NCI-H146 treated with DMSO at 0.1 percent for 48 hours (cell line): ENCODE measurements at regions not wholly inside any gene's neighbourhood (a gene's known extent, or its start where the extent isn't known, plus 50 kb on each side); places are given as distances from the start of the nearest gene placed in this dataset.
A peak's percentile ranks its signal among the peaks of the same experiment; 100 is the strongest.

ENCODE experiments used
- DNase-seq: peaks from one replicate; lab custom pipeline; 2025; ENCODE audit not compliant: unreplicated experiment; lab: John Stamatoyannopoulos, UW

DNA sequence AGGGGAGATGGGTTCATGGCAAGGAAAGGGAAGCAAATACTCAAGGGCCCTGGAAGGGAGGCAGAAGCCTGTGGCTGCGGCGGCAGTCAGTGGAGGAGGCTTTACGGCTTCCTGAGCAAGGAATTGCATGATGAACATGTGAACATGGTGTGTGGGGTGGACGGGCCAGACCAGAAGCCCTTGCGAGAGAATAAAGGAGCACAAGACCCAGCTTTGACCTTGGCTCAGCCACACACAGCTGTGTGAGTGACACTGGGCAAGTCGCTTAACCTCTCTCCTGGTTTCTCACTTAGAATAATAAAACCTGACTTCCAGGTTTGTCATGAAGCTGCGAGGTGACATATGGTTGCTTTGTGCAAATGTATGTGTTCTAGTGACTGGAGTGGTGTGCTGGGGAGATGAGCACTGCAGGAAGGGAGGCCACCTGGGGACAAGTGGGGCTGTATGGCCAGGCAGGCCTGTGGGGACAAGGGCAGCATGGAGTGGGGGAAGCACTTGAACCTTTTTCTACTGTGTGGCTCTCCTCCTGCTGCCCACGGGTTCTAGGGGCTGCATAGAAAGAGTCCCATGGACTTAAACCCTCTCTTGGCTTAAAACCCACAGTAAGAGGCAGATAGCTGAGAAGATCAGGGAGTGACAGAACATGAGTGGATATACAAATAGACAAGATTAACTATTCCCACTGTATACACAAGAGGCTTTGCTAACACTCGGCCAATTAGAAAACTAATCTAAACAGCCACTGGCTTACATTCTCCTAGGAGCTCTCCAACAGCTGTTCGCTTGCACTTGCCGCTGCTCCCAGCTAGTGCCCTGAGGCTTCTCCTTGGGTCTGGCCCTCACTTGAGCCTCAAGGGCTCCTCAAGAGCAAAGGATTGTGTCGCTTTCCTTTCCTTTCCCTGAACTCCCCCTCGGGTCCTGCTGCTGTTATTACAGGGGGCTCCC is 67.3 kb upstream of the CDON start:
- peak; percentile 10 for DNase-seq

DNA sequence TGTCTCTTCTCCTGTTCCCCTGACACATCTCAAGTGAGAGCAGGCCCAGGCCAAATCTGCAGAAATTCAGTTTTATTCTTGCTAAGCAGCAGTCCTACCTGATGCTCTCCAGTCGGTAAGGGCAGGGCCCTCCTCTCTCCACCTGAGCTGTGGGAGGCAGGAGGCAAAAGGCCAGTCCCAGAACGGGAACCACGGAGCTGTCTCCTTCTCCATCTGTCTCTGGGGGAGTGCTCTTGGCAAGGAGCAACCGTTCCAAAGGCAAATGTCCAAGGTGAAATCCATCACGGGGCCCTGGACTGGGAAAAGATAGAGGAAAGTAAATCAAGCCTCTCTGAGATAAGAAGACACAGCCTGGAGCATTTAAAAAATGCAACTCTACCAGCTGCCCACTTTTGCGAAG is 65.2 kb upstream of the CDON start:
- no peak for DNase-seq

DNA sequence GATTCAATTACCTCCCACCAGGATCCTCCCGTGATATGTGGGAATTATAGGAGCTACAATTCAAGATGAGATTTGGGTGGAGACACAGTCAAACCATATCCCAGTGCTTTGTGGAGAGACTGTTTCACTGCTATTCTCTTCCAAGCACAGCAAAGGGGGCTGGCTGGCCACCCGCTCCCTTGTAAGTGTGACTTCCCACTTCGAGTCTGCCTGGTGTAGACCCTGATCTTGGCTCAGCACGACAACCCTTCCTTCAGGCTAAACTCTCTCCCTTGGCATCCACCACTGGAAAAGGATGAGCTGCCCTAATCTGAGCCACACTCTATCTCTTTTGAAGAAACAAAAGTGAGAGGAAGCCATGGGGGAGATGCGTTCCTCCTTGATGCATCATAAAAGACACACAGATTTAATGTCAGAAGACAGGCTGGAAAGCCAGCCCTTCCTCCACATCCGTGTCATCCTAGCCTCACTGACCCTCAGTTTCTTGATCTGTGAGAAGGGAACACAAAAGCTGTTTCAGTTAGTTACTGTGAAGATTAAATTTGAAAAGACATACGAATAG is 64.7 kb upstream of the CDON start:
- no peak for DNase-seq

DNA sequence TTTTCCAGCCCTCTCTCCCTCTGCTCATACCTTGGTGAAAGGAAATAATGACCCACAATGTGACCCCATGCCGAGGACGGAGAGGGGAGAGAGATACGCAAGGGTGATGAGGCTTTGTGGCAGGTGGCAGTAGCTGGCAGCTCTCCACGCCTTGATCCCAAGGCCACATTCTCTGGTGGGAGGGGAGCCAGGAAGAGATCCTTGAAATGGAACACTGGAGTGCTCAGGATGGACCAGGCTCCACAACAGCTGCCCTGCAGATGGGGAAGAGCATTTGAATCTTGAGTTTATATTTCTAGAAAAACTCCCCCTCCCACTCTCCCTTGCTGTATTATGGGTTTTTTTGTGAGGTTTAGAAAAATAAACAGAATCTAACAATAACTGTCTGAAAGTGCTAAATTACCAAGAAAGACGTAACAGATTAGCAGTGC is 61.6 kb upstream of the CDON start:
- peak; percentile 2 for DNase-seq

DNA sequence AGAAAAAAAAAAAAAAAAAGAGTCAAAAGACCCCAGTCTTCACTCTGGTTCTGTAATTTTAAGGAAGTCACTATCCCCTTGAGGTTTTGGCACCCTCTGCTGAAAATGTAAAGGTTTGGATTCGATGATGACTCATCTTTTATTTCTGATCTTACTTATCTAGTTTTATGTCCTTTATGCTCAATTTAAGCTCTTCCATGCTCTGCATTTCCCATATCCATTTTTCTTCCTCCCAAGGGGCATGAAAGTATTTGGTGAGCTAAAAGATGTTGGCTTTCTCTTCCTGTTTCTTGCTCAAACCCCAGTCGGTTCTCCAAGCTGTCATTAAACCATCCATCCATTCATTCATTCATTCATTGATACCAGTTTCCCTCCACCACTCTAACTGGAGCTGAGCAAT is 61.0 kb upstream of the CDON start:
- DNase-seq = no peak

DNA sequence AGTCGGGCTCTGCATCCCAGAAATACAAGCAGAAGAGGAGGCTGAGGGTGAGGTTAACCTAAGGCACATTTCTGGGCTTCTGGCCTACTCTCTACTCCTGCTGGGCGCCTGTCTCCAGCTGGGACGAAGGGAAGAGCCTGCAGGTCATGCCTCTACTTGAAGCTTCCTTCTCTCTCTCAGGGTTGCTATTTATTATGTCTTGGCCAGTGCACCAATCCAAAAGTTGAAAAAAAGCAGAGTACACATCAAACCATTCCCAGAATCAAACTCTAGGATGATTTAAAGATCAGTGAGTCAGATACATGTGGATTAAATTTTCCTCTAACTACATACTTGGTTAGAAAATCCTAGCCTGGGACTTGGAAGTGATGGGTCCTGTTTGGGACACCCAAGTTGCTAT is 60.2 kb upstream of the CDON start:
- DNase-seq = no peak

DNA sequence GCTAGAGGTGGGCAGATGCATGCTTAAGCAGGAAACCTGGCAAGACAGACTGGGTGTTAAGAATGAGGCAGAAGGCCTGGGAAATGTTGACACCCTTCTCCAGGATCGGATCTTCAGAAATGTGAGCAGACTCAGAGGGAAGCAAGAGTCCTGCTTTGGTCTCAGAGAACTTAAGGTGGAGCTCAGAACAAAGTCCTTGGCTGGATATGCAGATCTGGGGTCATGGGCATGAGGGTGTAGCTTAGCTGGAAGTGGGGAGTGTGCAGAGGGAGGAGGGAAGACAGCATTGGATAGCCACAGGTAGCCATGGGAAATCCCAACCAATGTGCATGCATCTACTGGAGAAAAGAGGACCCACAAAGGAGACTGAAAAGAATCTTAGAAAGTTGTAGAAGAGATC is 58.6 kb upstream of the CDON start:
- no peak for DNase-seq

DNA sequence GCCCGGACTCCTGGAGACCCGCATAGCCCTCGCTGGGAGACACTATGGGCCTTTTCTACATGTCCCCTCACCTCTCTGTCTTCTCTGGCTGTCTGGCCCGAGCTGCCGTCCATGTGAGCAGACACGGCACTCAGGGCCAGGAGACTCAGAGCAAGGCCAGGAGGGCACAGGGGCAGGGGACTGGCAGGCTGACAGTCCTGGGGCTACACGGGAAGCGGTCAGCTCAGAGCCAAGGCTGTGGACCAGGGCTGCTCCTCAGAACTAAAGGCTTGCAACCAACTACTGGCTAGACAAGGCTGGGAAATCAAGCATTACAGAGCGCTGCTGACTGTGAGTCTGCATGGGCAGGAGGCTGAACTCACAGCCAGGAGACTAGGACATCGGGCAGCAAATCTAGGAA is 56.1 kb upstream of the CDON start:
- DNase-seq = no peak

DNA sequence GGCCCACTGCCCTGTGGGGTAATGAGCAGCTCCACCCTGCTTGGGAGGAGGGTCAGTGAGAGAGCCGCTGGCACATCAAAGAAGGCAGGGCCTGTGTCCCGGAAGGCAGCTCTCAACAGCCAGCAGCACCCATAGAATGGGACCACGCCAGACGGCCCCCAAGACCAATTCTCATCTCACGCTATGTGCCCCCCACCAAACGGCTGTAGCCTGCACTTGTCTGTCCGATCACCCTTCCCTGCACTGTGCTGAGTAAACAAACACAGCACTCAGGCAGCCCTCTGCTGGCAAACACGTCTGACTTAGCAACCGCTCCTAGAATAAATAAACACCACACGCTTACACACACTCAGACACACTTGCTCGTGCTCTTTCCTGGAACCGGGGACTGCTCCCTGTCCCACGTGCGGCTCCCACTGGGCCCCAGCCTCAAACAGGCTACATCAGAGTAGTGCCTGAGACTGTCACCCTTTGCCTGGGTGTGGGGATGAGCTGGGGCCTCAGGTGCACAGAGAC is 53.2 kb upstream of the CDON start:
- peak; percentile 40 for DNase-seq

DNA sequence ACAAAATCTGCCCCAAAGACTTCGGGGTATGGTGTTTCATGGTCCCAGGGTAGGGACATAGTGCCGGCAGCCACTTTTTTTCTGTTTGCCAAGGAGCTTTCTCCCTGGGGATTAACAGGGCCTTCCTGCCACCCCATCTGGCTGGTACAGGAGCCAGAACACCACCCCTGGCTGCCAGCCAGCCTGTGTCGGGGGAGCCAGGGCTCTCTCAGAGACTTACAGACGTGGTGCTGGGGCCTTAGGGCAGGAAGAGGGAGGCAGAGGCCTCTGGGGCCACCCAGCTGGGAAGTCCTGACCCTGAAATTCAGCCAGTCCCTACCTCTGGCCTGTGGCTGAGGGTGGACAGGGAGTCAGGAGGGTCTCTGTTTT is 52.4 kb upstream of the CDON start:
- no peak for DNase-seq

DNA sequence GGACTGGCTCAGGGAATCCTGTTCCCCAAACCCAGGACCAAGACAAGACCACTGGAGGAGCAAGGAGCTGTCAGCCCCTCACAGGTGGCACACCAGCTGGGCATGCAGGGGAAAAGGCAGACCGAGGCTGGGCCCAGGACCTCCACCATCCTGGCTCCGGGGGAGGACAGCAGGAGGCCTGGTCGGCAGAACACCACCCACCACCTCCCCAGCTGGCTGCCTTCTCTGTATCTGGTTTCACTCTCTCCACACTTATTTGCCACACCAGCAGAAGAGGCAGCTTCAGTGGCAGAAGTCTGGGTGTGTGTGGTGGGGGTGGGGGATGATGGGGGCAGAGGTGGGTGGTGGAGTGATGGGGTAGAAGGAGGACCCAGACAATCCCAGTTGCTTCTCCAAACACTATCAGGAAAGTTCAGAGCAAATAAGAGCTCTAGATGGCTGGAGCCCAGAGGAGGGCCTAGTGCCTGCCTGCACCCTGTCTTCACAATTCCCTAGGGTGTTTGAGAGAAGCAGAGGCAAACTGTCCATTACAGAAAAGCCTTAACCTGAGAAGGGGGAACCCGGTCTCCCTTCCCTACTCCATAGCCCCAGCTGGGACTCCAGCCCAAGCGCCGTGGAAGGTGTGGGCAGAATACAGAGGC is 51.9 kb upstream of the CDON start:
- DNase-seq = no peak

DNA sequence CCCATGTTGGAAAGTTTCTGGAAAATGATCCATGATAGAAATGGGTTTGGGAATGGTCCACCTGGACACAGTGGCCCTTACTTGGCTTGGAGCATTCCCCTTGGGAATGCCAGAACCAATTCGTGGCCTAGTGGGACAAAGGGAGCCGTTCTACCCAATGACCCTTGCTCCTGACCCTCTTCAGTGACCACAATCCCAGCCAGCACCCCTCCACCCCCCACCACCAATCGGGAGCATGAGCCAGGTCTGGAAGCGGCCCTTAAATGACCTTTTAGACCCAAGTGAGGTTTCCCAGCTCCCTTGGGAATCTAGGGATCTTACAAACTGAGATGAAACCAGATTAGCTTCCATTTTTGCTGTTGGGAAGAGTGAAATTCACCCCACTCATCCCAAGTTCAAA is 51.3 kb upstream of the CDON start:
- DNase-seq = no peak

DNA sequence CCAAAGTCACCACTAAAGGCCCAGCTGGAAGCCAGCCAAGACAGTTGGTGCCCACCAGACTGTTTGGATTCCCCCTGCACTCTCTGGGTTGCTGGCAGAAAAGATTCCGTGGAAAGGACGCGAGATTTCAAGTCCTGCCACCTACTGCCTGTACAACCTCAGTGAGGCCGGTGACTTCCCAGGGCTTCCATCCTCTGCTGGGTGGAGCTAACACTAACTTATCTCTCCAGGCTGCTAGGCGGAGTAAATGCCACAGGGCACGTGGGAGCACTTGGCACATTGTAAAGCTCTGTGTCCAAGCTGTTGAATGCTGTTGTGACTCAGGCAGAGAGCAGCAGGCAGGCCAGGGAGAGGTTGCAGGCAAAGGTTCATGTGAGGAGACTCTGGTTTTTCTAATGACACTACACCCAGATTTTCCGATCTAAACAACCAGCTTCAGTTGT is 50.9 kb upstream of the CDON start:
- no peak for DNase-seq

DNA sequence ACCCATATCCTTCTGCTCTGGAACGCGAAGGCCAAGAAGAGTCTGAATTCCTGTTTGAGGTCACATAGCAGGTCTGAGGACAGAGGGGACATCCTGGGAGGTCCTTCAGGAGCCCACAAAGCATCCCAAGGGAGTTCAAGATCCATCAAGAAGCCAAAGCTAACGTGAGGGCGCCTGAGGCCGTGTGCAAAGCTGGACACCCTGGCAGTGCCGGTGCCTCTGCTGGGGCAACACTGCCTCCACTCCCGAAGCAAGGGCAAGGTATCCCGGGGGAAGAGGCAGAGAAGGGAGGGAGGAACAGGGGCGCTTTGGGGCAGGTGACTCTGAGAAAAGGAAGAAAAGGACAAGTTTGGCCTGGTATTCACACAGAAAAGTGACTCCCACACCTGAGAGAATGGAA is 50.3 kb upstream of the CDON start:
- DNase-seq = no peak

DNA sequence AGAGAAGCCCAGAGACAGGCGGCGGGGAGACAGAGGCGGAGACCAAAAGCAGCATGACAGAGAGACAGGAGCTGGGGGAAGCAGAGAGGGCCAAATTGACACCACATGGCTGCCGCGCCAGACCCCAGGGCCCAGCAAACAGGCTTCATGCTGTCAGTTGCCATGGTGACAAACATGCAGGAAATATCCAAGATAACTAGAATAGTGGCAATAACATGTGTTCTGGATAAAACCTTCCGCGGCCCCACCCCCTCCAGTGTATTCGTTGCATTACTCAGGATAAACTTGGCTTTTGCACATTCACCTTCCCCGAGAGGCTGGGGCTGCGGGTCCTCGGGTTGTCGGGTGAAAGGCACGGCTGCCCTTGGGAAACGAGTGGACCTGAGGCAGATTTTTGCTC is 49.9 kb upstream of the CDON start:
- DNase-seq = no peak
